GM03348 (cell line): ENCODE measurements at regions not wholly inside any gene's neighbourhood (a gene's known extent, or its start where the extent isn't known, plus 50 kb on each side); places are given as distances from the start of the nearest gene placed in this dataset.

Experiments used
- DNase-seq: peaks from one replicate; pipeline ENCODE4 v3.0.0; 2012; ENCODE audit warnings: low spot score

- DNase-seq, result no peak
Measured at GRCh38 chr11:71201936-71202597, 50.3 kb downstream of the SHANK2 start.

- no peak for DNase-seq
Measured at GRCh38 chr11:71201231-71201630, 51.1 kb downstream of the SHANK2 start.

- no peak for DNase-seq
Measured at GRCh38 chr11:71200761-71201160, 51.6 kb downstream of the SHANK2 start.

- no peak for DNase-seq
Measured at GRCh38 chr11:71200172-71200716, 52.1 kb downstream of the SHANK2 start.

- no peak for DNase-seq
Measured at GRCh38 chr11:71199226-71199820, 53.1 kb downstream of the SHANK2 start.

GRCh38 chr11:71198823-71199165 lies 53.6 kb downstream of the SHANK2 start:
- no peak for DNase-seq

- DNase-seq, result no peak
Measured at GRCh38 chr11:71198141-71198822, 54.1 kb downstream of the SHANK2 start.

GRCh38 chr11:71197096-71197495 lies 55.3 kb downstream of the SHANK2 start:
- no peak for DNase-seq

- DNase-seq, result no peak
Measured at GRCh38 chr11:71194710-71195109, 57.7 kb downstream of the SHANK2 start.

GRCh38 chr11:71193431-71193830 lies 58.9 kb downstream of the SHANK2 start:
- DNase-seq, result no peak

GRCh38 chr11:71192629-71193028 lies 59.7 kb downstream of the SHANK2 start:
- DNase-seq, result no peak

GRCh38 chr11:71191201-71191600 lies 61.2 kb downstream of the SHANK2 start:
- no peak for DNase-seq

- DNase-seq, result no peak
Measured at GRCh38 chr11:71190551-71190950, 61.8 kb downstream of the SHANK2 start.

- DNase-seq, result no peak
Measured at GRCh38 chr11:71189768-71190315, 62.5 kb downstream of the SHANK2 start.

- no peak for DNase-seq
Measured at GRCh38 chr11:71188886-71189767, 63.2 kb downstream of the SHANK2 start.

GRCh38 chr11:71188073-71188472 lies 64.3 kb downstream of the SHANK2 start:
- DNase-seq, result no peak

- no peak for DNase-seq
Measured at GRCh38 chr11:71186806-71187205, 65.6 kb downstream of the SHANK2 start.

- no peak for DNase-seq
Measured at GRCh38 chr11:71185411-71185810, 67.0 kb downstream of the SHANK2 start.

- no peak for DNase-seq
Measured at GRCh38 chr11:71184421-71185210, 67.8 kb downstream of the SHANK2 start.

GRCh38 chr11:71183878-71184277 lies 68.5 kb downstream of the SHANK2 start:
- no peak for DNase-seq
